ENCODE measurements at regions not wholly inside any gene's neighbourhood (a gene's known extent, or its start where the extent isn't known, plus 50 kb on each side); places are given as distances from the start of the nearest gene placed in this dataset.

GRCh38 chr5:82991059-82991458 is 86.1 kb downstream of the TMEM167A start:
- no peak overlapping the region for H3K27ac ChIP-seq (replicated peaks)

GRCh38 chr5:82987188-82987587 is 90.0 kb downstream of the TMEM167A start:
- no peaks in the 10 kb centered on the region for H3K27me3 ChIP-seq (ENCODE audit: insufficient read depth, poor library complexity, severe bottlenecking)
- no peak for DNase-seq (ENCODE audit: low read depth in 1 of 2, low spot score in 1 of 2)
- TF ChIP-seq SPI1 (IDR thresholded peaks at IDR 0.05; ENCODE audit: borderline replicate concordance, low read depth): no peak
- no peak for TF ChIP-seq REST (IDR thresholded peaks at IDR 0.05; ENCODE audit: insufficient replicate concordance, low read depth)
- H3K4me3 ChIP-seq (replicated peaks; ENCODE audit: insufficient read depth, low read length): no peak overlapping the region
- H3K27ac ChIP-seq (replicated peaks): no peak overlapping the region

More at GRCh38 chr5:82991059-82991458, 86.1 kb downstream of the TMEM167A start:
- TF ChIP-seq SPI1 (IDR thresholded peaks at IDR 0.05; ENCODE audit: borderline replicate concordance, low read depth) (no peak), CTCF (IDR thresholded peaks at IDR 0.05; ENCODE audit: insufficient read depth, low read length) (no peak), REST (IDR thresholded peaks at IDR 0.05; ENCODE audit: insufficient replicate concordance, low read depth) (no peak), GABPA (IDR thresholded peaks at IDR 0.05; ENCODE audit: low read depth) (no peak), POLR2AphosphoS5 (IDR thresholded peaks at IDR 0.05; ENCODE audit: low read depth) (no peak)
- no peaks in the 10 kb centered on the region for H3K27me3 ChIP-seq (ENCODE audit: insufficient read depth, poor library complexity, severe bottlenecking)
- DNase-seq (ENCODE audit: low read depth in 1 of 2, low spot score in 1 of 2): no peak
- no peak overlapping the region for H3K4me3 ChIP-seq (replicated peaks; ENCODE audit: insufficient read depth, low read length)

GRCh38 chr5:82986404-82986803 is 90.8 kb downstream of the TMEM167A start:
- TF ChIP-seq CTCF (IDR thresholded peaks at IDR 0.05; ENCODE audit: insufficient read depth, low read length): no peak
- no peak for TF ChIP-seq REST (IDR thresholded peaks at IDR 0.05; ENCODE audit: insufficient replicate concordance, low read depth)
- no peak for TF ChIP-seq GABPA (IDR thresholded peaks at IDR 0.05; ENCODE audit: low read depth)
- TF ChIP-seq POLR2AphosphoS5 (IDR thresholded peaks at IDR 0.05; ENCODE audit: low read depth): no peak
- TF ChIP-seq SPI1 (IDR thresholded peaks at IDR 0.05; ENCODE audit: borderline replicate concordance, low read depth): no peak
- no peak overlapping the region for H3K4me3 ChIP-seq (replicated peaks; ENCODE audit: insufficient read depth, low read length)
- no peaks in the 10 kb centered on the region for H3K27me3 ChIP-seq (ENCODE audit: insufficient read depth, poor library complexity, severe bottlenecking)
- no peak for DNase-seq (ENCODE audit: low read depth in 1 of 2, low spot score in 1 of 2)
- no peak overlapping the region for H3K27ac ChIP-seq (replicated peaks)

GRCh38 chr5:82985763-82986162 is 91.4 kb downstream of the TMEM167A start:
- H3K4me3 ChIP-seq (replicated peaks; ENCODE audit: insufficient read depth, low read length): no peak overlapping the region
- no peak overlapping the region for H3K27ac ChIP-seq (replicated peaks)
- DNase-seq (ENCODE audit: low read depth in 1 of 2, low spot score in 1 of 2): no peak
- H3K27me3 ChIP-seq (ENCODE audit: insufficient read depth, poor library complexity, severe bottlenecking): no peaks in the 10 kb centered on the region
- TF ChIP-seq GABPA (IDR thresholded peaks at IDR 0.05; ENCODE audit: low read depth) (no peak), POLR2AphosphoS5 (IDR thresholded peaks at IDR 0.05; ENCODE audit: low read depth) (no peak), CTCF (IDR thresholded peaks at IDR 0.05; ENCODE audit: insufficient read depth, low read length) (no peak), REST (IDR thresholded peaks at IDR 0.05; ENCODE audit: insufficient replicate concordance, low read depth) (no peak), SPI1 (IDR thresholded peaks at IDR 0.05; ENCODE audit: borderline replicate concordance, low read depth) (no peak)

All from HL-60 (cell line).